ENCODE measurements at regions not wholly inside any gene's neighbourhood (a gene's known extent, or its start where the extent isn't known, plus 50 kb on each side); places are given as distances from the start of the nearest gene placed in this dataset.
"Not testable (repeated sequence)": the region's sequence is repeated elsewhere in the genome, so short reads cannot be mapped to it uniquely, and the experiment has no call there.

GRCh38 chr6:144795022-144795421 is 509.9 kb downstream of the UTRN start:
- DNase-seq = not testable (repeated sequence)

GRCh38 chr6:144796070-144796469 is 510.9 kb downstream of the UTRN start:
- no peak for DNase-seq

- no peak for DNase-seq
Observed at GRCh38 chr6:144797881-144798589, 512.9 kb downstream of the UTRN start.

DNA sequence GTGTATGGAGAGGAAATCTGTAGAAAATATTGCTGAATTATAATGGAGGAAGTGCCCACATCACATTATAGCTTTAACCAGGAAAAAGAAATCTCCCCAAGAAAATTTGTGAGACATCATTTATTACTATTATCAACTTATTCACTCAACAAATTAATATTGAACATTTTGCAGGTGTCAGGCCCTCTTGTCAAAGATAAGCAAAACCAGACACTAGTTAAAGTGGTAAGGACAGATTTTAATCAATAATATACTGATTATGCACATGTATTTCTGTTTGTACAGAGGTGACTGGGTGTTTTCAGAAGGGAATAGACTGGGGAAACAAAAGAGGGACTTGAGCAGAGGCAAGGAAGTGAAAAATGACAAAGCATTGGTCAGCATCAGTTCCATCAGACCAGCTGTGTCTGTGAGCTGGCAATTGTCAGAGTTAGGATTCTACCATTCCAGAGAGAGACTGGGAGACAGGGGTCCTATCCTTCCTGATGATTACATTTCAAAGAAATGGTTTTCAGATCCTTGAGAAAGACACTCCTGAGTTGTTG is 519.2 kb downstream of the UTRN start:
- DNase-seq = no peak

DNA sequence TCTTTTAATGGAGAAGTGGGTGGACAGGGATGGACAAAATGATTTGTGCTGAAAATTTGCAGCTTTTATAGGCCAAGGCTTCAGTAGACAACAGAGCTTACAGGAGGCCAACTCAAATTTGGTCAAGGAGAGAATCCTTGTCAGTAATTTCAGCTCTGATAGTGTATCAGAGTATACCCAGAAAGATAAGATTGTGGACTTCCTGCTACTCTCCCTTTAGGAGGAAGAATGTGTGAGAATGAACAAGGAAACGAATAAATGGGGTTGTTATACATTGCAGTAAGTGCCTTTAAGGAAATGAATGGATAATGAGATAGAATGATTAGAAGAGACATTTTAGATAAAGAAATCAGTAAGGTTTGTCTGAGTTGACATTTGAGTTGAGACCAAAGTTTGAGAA is 519.9 kb downstream of the UTRN start:
- DNase-seq = no peak

DNA sequence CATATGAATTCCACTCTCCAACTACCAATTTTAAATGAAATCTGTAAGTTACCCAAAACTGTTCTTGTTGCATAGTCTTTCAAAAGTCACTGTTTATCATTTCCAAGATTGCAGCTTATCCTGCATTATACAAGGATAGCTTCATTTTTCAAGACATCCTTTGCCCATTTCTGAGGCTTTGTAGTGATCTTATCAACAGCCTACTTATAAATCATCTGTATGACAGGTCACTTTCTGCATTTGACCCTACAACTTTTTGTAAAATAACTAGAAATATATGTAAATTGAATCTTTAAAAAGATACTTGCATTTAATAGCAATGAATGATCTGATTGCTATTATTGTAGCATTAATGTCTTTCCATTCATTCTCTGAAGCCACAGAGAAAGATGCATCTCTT is 521.1 kb downstream of the UTRN start:
- no peak for DNase-seq

DNA sequence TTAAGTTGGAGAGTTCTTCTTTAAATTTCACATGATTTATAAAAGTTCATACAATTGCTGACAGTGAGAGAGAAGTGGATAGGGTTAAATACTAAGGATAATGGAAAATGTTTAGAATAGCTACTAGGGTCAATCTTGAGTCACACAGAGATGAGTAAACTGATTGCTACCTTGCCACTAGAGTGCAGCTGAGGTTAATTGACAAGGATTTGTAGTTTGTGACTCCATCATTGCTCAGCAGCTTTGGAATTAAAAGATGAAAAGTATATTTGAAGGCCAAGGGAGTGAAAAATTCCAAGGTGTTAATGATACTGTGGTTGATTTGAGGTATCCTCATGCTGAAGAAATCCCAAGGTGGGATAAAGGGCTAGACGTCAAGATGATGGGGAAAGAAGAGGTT is 524.0 kb downstream of the UTRN start:
- DNase-seq = no peak

- DNase-seq = no peak
Observed at GRCh38 chr6:144809969-144810368, 524.8 kb downstream of the UTRN start.

- no peak for DNase-seq
Observed at GRCh38 chr6:144811140-144811539, 526.0 kb downstream of the UTRN start.

- no peak for DNase-seq
Observed at GRCh38 chr6:144816936-144817335, 531.8 kb downstream of the UTRN start.

DNA sequence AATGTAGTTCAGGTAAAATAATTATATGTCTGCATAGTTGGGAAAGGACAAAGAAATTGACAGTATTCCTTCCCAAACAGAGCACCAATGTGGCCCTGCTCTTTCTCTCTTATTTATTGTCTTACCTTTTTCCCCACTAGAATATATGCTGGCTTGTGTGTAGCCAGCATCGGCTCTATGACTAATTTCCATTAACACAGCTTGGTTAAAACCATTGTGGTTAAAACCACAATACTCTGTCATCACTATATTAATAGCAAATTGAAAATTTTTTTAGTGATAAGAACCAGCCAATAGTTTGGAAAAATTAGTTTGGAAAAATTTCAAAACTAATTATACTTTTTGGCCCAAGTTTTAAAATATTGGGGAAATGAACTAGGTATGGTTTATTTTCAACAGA is 535.1 kb downstream of the UTRN start:
- no peak for DNase-seq

- DNase-seq = no peak
Observed at GRCh38 chr6:144823131-144823530, 538.0 kb downstream of the UTRN start.

DNA sequence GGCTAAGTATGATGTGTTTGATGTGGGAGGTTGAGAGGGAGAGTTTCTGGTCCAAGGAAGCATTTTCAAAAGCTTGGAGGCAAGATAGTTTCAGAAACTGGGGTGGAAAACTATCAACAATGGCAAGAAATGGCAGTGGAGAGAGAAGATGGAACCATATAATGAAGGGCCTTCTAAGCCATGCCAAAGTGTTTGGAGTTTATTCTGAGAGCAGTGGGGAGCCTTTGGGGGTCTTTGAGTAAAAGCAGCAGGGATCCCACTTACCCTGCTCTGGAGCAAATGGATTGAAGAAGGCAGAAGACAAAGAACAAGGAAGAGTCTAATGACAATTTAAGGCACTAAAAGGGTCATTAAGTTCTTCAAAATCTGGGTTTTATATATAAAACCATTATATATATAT is 538.9 kb downstream of the UTRN start:
- DNase-seq = no peak

DNA sequence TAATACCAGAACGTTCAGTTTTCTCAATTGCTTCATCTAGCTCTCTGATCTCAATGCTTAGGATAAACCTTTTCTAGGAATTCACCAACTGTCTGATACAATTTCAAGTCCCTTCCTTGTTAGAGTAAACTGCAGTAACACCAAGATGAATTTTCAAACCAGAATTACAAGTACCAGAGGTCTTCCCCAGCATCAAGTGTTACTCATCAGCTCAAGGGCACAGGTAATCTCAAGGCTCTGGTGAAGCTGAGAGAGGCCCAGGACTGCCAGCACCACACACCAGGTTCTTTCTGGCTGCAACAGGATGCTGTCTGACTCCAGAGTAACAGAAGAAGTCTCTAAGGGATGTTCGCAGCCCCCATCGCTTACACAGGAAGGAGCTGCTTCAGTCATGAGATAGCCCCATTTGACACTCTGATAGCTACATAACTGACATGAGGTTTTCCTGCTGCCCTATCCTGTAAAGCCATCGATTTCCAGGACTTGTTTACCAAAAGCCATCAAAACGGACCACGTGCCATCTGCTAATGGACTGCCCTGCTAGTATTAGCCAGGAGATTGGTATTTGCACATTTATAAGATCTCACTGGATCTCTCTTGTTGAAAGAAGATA is 549.4 kb downstream of the UTRN start:
- no peak for DNase-seq

- no peak for DNase-seq
Observed at GRCh38 chr6:144835322-144835973, 550.3 kb downstream of the UTRN start.

DNA sequence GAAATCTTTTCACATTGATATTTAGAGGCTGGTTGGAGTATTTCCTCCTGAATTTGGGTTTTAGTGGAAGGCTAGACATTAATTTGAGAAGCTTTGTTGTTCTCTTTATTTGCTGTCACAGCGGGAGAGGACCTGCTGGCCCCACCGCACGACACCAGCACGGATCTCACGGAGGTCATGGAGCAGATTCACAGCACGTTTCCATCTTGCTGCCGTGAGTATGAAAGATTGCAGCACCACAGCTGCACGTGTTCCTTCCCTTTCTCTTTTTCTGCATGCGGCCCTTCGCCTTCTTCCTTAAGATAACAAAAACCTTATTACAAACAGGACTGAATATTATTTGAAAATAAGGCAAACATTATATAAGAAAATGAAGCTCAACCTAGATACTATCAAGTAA is 555.5 kb downstream of the UTRN start:
- no peak for DNase-seq

- DNase-seq = no peak
Observed at GRCh38 chr6:144843701-144844100, 558.6 kb downstream of the UTRN start.

DNA sequence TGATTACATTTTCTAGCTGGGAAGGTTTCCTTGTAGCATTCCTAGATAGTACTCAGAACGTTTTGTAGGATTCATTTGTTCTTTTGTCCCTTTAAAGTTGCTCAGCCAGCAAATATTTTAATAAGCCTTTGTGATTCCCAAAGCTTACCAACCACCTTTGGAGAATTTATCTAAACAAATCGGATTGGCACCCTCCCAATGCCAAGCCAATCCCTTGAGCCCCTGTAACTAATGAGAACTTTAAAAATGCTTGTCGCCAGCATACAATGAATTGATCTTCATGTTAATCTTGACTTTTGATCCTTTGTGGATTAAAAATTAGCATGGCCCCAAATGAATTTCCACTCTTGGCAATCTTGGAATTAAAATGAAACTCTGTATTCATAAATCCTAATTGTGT is 559.5 kb downstream of the UTRN start:
- no peak for DNase-seq

- DNase-seq = no peak
Observed at GRCh38 chr6:144845186-144845585, 560.1 kb downstream of the UTRN start.

DNA sequence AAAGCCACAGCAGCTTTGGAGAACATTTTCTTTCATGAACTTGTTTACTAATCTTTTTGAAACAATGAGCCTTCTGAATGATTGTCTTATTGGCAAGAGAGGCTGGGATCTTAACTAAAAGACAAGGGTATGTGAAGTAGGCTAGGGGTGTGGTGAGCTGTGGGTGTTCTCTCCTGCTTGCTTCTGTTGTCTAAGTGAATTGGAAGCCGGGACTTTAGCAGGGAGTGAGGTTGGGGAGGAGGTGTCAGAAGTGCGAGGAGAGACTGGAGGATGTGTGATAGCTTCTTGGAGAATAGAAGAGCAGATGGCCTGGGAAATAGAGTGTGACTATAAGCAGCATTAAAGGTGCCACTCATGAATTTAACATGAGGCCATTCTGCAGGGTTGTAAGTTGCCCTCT is 562.8 kb downstream of the UTRN start:
- no peak for DNase-seq

- DNase-seq = no peak
Observed at GRCh38 chr6:144849920-144850319, 564.8 kb downstream of the UTRN start.

DNA sequence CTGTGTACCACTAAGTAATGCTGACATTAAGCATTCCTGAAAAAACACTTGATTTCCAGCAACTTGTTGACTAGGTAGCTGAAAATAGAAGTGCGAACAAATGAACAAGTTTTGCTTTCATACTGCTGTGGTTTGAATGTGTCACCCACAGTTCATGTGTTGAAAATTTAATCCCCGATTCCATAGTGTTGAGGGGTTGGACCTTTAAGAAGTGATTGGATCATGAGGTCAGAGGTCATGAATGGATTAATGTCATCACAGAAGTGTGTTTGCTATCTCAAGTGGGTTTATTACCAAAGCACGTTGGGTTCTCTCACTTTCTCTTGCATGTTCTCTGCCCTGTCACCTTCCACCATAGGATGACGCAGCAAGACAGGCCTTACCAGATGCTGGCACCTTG is 568.5 kb downstream of the UTRN start:
- no peak for DNase-seq

DNA sequence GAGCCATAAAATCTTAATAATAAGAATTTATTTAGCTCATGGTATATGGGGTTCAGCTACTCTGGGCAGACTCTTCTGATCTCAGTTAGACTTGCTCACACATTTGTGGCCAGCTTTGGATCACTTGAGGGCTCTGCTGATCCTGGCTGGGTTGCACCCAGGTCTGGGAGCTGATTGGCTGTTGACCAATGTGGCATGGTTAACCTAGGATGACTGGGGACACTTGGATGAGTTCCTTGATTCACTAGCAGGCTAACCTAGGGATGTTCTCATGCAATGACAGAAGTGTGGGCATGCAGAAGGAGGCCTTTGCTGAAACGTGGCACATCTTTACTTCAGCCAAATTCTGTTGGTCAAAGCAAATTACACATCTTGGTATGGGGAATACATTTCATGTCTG is 569.5 kb downstream of the UTRN start:
- no peak for DNase-seq

- DNase-seq = no peak
Observed at GRCh38 chr6:144855375-144855774, 570.2 kb downstream of the UTRN start.
